ENCODE measurements at regions not wholly inside any gene's neighbourhood (a gene's known extent, or its start where the extent isn't known, plus 50 kb on each side); places are given as distances from the start of the nearest gene placed in this dataset.
A peak's percentile ranks its signal among the peaks of the same experiment; 100 is the strongest.

DNA sequence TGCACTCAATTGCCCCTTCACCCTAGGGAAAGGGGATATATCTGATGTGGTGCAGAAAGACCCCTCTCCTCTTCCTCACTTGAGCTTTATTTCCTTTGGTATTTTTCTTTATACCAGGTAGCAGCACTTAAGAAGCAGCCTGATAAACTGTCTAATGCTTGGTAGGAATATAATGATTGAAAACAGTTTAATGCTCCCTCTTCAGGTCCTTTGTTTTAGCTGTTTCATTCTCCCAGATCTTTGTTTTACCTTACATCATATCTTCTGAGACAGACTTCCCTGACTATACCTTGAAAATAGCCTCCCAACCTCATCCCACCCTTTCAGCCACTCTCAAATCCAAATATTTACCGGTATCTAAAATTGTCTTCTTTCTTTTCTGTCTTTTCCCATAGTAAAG lies 87.9 kb downstream of the NUDT12 start:
- H2BK12ac ChIP-seq (ENCODE audit: low read length in 2 of 2), result no peak overlapping the region
- no peak overlapping the region for H2BK120ac ChIP-seq (ENCODE audit: low read depth, low read length)
- H4K8ac ChIP-seq (ENCODE audit: low read length), result no peak overlapping the region
- no peaks in the 10 kb centered on the region for H3K4me1 ChIP-seq (ENCODE audit: control insufficient read depth, insufficient read depth, low read depth, low read length)
- no peak overlapping the region for H3K27ac ChIP-seq (ENCODE audit: low read length, poor library complexity, severe bottlenecking)
- no peak overlapping the region for H4K91ac ChIP-seq (ENCODE audit: low read length)
- H3K4ac ChIP-seq (ENCODE audit: low read depth in 1 of 2, low read length in 2 of 2), result no peak overlapping the region
- no peak overlapping the region for H3K4me3 ChIP-seq (ENCODE audit: insufficient read depth in 1 of 2, low read depth in 1 of 2, low read length in 2 of 2)
- DNase-seq, result no peak
- no peak overlapping the region for H3K9ac ChIP-seq (ENCODE audit: low read length)
- 100% methylated on average over 1 of the region's 1 CpG for WGBS
- no peaks in the 10 kb centered on the region for H3K36me3 ChIP-seq (ENCODE audit: control insufficient read depth in 1 of 2, insufficient read depth in 2 of 2, low read depth in 1 of 2, low read length in 2 of 2)
- no peak overlapping the region for H3K4me2 ChIP-seq (ENCODE audit: low read length, poor library complexity, severe bottlenecking)
- no peaks in the 10 kb centered on the region for H3K9me3 ChIP-seq (ENCODE audit: control insufficient read depth, low read length)
- H2AK5ac ChIP-seq (ENCODE audit: low read length, severe bottlenecking), result no peak overlapping the region
- H2BK5ac ChIP-seq (ENCODE audit: low read depth, low read length, poor library complexity, severe bottlenecking), result no peak overlapping the region
- no peak overlapping the region for H2BK15ac ChIP-seq (ENCODE audit: low read depth, poor library complexity, severe bottlenecking)
- H3K27me3 ChIP-seq (ENCODE audit: control insufficient read depth in 1 of 2, insufficient read depth in 1 of 2, low read length in 2 of 2), result no peaks in the 10 kb centered on the region
- H3K18ac ChIP-seq (ENCODE audit: low read depth in 1 of 2, low read length in 2 of 2), result no peak overlapping the region
- H3K14ac ChIP-seq (ENCODE audit: low read length in 2 of 2), result no peak overlapping the region
- no peak overlapping the region for H2AFZ ChIP-seq (ENCODE audit: low read depth, low read length)
- no peaks in the 10 kb centered on the region for H3K79me1 ChIP-seq (replicated peaks; ENCODE audit: low read length, poor library complexity, severe bottlenecking)
- no peak overlapping the region for H3K23ac ChIP-seq (ENCODE audit: low read length in 2 of 2)

DNA sequence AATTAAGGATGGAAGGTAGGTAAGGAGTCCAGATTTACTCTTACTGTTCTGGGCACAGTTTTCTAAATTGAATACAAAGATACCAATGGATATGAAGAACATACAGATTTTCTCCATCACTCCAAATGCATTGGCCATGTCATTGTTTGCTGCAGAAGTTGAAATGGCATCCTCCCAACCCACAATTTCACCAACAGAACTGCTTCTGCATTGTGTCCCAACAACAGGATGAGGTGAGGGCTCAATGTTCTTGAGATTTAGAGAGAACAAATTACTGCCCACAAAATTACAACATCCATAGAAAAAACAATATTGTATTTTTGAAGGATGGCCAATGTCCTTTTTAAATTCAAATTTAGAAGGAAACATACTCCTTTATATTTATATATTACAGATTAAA lies 88.9 kb downstream of the NUDT12 start:
- no peak overlapping the region for H4K91ac ChIP-seq (ENCODE audit: low read length)
- no peak overlapping the region for H2BK15ac ChIP-seq (ENCODE audit: low read depth, poor library complexity, severe bottlenecking)
- DNase-seq, result no peak
- H3K27ac ChIP-seq (ENCODE audit: low read length, poor library complexity, severe bottlenecking), result no peak overlapping the region
- H3K4ac ChIP-seq (ENCODE audit: low read depth in 1 of 2, low read length in 2 of 2), result no peak overlapping the region
- no peaks in the 10 kb centered on the region for H3K27me3 ChIP-seq (ENCODE audit: control insufficient read depth in 1 of 2, insufficient read depth in 1 of 2, low read length in 2 of 2)
- no peak overlapping the region for H3K4me3 ChIP-seq (ENCODE audit: insufficient read depth in 1 of 2, low read depth in 1 of 2, low read length in 2 of 2)
- H2AK5ac ChIP-seq (ENCODE audit: low read length, severe bottlenecking), result no peak overlapping the region
- H3K9ac ChIP-seq (ENCODE audit: low read length), result no peak overlapping the region
- H3K18ac ChIP-seq (ENCODE audit: low read depth in 1 of 2, low read length in 2 of 2), result no peak overlapping the region
- H3K36me3 ChIP-seq (ENCODE audit: control insufficient read depth in 1 of 2, insufficient read depth in 2 of 2, low read depth in 1 of 2, low read length in 2 of 2), result no peaks in the 10 kb centered on the region
- H2BK12ac ChIP-seq (ENCODE audit: low read length in 2 of 2), result no peak overlapping the region
- H3K9me3 ChIP-seq (ENCODE audit: control insufficient read depth, low read length), result no peaks in the 10 kb centered on the region
- no peak overlapping the region for H2BK5ac ChIP-seq (ENCODE audit: low read depth, low read length, poor library complexity, severe bottlenecking)
- H3K14ac ChIP-seq (ENCODE audit: low read length in 2 of 2), result no peak overlapping the region
- no peak overlapping the region for H2AFZ ChIP-seq (ENCODE audit: low read depth, low read length)
- no peak overlapping the region for H4K8ac ChIP-seq (ENCODE audit: low read length)
- H3K79me1 ChIP-seq (replicated peaks; ENCODE audit: low read length, poor library complexity, severe bottlenecking), result no peaks in the 10 kb centered on the region
- H3K4me2 ChIP-seq (ENCODE audit: low read length, poor library complexity, severe bottlenecking), result no peak overlapping the region
- no peak overlapping the region for H3K23ac ChIP-seq (ENCODE audit: low read length in 2 of 2)
- peaks cover under 1% of the 10 kb centered on the region for H3K4me1 ChIP-seq (ENCODE audit: control insufficient read depth, insufficient read depth, low read depth, low read length)
- no peak overlapping the region for H2BK120ac ChIP-seq (ENCODE audit: low read depth, low read length)

DNA sequence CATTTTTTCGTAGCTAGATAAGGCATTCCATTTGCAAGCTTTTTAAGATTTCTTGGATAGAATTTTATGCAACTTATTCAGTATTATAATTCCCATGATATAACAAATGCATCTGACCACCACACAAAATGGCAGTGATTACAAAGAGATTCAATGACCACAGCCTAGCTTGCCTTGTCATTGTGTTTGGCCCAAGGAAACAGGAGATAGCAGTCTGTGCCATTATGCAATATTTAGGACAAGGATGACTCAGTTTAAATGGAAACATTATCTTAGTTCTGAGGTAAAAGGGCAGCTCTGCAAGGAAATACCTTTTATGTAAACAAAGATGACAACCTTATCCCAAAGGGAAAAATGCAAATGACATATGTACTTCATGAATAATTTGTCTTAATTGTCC lies 89.8 kb downstream of the NUDT12 start:
- H3K4me1 ChIP-seq (ENCODE audit: control insufficient read depth, insufficient read depth, low read depth, low read length), result peaks cover 2% of the 10 kb centered on the region
- no peak overlapping the region for H3K9ac ChIP-seq (ENCODE audit: low read length)

DNA sequence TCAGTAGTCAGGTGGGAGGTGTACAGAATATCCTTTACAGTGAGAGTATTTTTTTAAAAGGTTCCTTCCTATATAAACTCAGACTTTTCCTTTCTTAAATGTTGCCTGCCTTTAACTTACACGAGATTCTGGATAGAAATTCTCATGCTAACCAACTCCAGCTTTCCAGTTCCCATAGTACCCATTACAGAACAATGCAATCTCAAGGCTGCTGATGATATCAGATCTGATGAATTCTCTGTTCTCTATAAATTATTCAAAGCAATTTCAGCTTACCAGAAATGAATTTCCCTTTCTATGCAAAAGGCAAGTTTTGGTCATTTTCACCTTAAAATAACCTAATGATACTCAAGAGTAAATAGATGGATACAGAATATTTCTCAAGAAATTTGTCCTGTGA lies 90.3 kb downstream of the NUDT12 start:
- 89% methylated on average over 1 of the region's 1 CpG for WGBS
- H2BK12ac ChIP-seq (ENCODE audit: low read length in 2 of 2), result no peak overlapping the region
- no peak overlapping the region for H2AK5ac ChIP-seq (ENCODE audit: low read length, severe bottlenecking)
- no peaks in the 10 kb centered on the region for H3K9me3 ChIP-seq (ENCODE audit: control insufficient read depth, low read length)
- H3K23ac ChIP-seq (ENCODE audit: low read length in 2 of 2), result no peak overlapping the region
- no peak overlapping the region for H3K9ac ChIP-seq (ENCODE audit: low read length)
- no peak overlapping the region for H2BK5ac ChIP-seq (ENCODE audit: low read depth, low read length, poor library complexity, severe bottlenecking)
- no peak overlapping the region for H3K4me2 ChIP-seq (ENCODE audit: low read length, poor library complexity, severe bottlenecking)
- no peak overlapping the region for H2BK120ac ChIP-seq (ENCODE audit: low read depth, low read length)
- no peaks in the 10 kb centered on the region for H3K79me1 ChIP-seq (replicated peaks; ENCODE audit: low read length, poor library complexity, severe bottlenecking)
- no peak overlapping the region for H3K18ac ChIP-seq (ENCODE audit: low read depth in 1 of 2, low read length in 2 of 2)
- no peak overlapping the region for H2BK15ac ChIP-seq (ENCODE audit: low read depth, poor library complexity, severe bottlenecking)
- no peak overlapping the region for H4K91ac ChIP-seq (ENCODE audit: low read length)
- H3K36me3 ChIP-seq (ENCODE audit: control insufficient read depth in 1 of 2, insufficient read depth in 2 of 2, low read depth in 1 of 2, low read length in 2 of 2), result no peaks in the 10 kb centered on the region
- no peak overlapping the region for H3K27ac ChIP-seq (ENCODE audit: low read length, poor library complexity, severe bottlenecking)
- H3K14ac ChIP-seq (ENCODE audit: low read length in 2 of 2), result no peak overlapping the region
- no peak overlapping the region for H4K8ac ChIP-seq (ENCODE audit: low read length)
- no peak for DNase-seq
- H3K4me3 ChIP-seq (ENCODE audit: insufficient read depth in 1 of 2, low read depth in 1 of 2, low read length in 2 of 2), result no peak overlapping the region
- no peak overlapping the region for H2AFZ ChIP-seq (ENCODE audit: low read depth, low read length)
- no peaks in the 10 kb centered on the region for H3K27me3 ChIP-seq (ENCODE audit: control insufficient read depth in 1 of 2, insufficient read depth in 1 of 2, low read length in 2 of 2)
- H3K4me1 ChIP-seq (ENCODE audit: control insufficient read depth, insufficient read depth, low read depth, low read length), result peaks cover 2% of the 10 kb centered on the region
- H3K4ac ChIP-seq (ENCODE audit: low read depth in 1 of 2, low read length in 2 of 2), result no peak overlapping the region

More for the DNA sequence above, 89.8 kb downstream of the NUDT12 start:
- no peak overlapping the region for H2AFZ ChIP-seq (ENCODE audit: low read depth, low read length)
- no peak overlapping the region for H2BK15ac ChIP-seq (ENCODE audit: low read depth, poor library complexity, severe bottlenecking)
- H2BK12ac ChIP-seq (ENCODE audit: low read length in 2 of 2), result no peak overlapping the region
- no peaks in the 10 kb centered on the region for H3K36me3 ChIP-seq (ENCODE audit: control insufficient read depth in 1 of 2, insufficient read depth in 2 of 2, low read depth in 1 of 2, low read length in 2 of 2)
- H3K9me3 ChIP-seq (ENCODE audit: control insufficient read depth, low read length), result no peaks in the 10 kb centered on the region
- H3K27me3 ChIP-seq (ENCODE audit: control insufficient read depth in 1 of 2, insufficient read depth in 1 of 2, low read length in 2 of 2), result no peaks in the 10 kb centered on the region
- H3K14ac ChIP-seq (ENCODE audit: low read length in 2 of 2), result no peak overlapping the region
- H2AK5ac ChIP-seq (ENCODE audit: low read length, severe bottlenecking), result no peak overlapping the region
- no peak overlapping the region for H3K4me3 ChIP-seq (ENCODE audit: insufficient read depth in 1 of 2, low read depth in 1 of 2, low read length in 2 of 2)
- no peak overlapping the region for H3K4ac ChIP-seq (ENCODE audit: low read depth in 1 of 2, low read length in 2 of 2)
- H3K4me2 ChIP-seq (ENCODE audit: low read length, poor library complexity, severe bottlenecking), result no peak overlapping the region
- DNase-seq, result peak; percentile 53
- H3K23ac ChIP-seq (ENCODE audit: low read length in 2 of 2), result no peak overlapping the region
- no peak overlapping the region for H3K18ac ChIP-seq (ENCODE audit: low read depth in 1 of 2, low read length in 2 of 2)
- WGBS, result no CpG with 5 or more reads among the region's 1 CpG
- no peak overlapping the region for H4K91ac ChIP-seq (ENCODE audit: low read length)
- no peak overlapping the region for H2BK5ac ChIP-seq (ENCODE audit: low read depth, low read length, poor library complexity, severe bottlenecking)
- H3K27ac ChIP-seq (ENCODE audit: low read length, poor library complexity, severe bottlenecking), result no peak overlapping the region
- H4K8ac ChIP-seq (ENCODE audit: low read length), result no peak overlapping the region
- H3K79me1 ChIP-seq (replicated peaks; ENCODE audit: low read length, poor library complexity, severe bottlenecking), result no peaks in the 10 kb centered on the region
- no peak overlapping the region for H2BK120ac ChIP-seq (ENCODE audit: low read depth, low read length)
